ENCODE measurements at regions not wholly inside any gene's neighbourhood (a gene's known extent, or its start where the extent isn't known, plus 50 kb on each side); places are given as distances from the start of the nearest gene placed in this dataset.

GRCh38 chr2:142757111-142757510 is 120.4 kb upstream of the KYNU start:
- Histone ChIP-seq H2BK15ac (ENCODE audit: low read depth, low read length) (no peak overlapping the region), H3T11ph (ENCODE audit: low read length) (no peak overlapping the region), H4K20me1 (ENCODE audit: control insufficient read depth, insufficient read depth, insufficient read length) (no peaks in the 10 kb centered on the region), H3K23me2 (ENCODE audit: insufficient read length, low read depth, low read length, poor library complexity, severe bottlenecking) (no peaks in the 10 kb centered on the region), H3K27me3 (ENCODE audit: insufficient read depth, low read length) (no peaks in the 10 kb centered on the region), H3K9me3 (ENCODE audit: control insufficient read depth, low read depth, low read length) (no peaks in the 10 kb centered on the region), H3K27ac (ENCODE audit: insufficient read length, low read depth, low read length) (no peak overlapping the region), H3K4me2 (ENCODE audit: insufficient read depth, insufficient read length, low read length) (no peak overlapping the region), H2BK12ac (ENCODE audit: insufficient read length, low read depth, low read length) (no peak overlapping the region), H3K79me2 (ENCODE audit: insufficient read depth, low read length) (no peaks in the 10 kb centered on the region), H3K4ac (ENCODE audit: low read depth, low read length) (no peak overlapping the region), H2AK5ac (ENCODE audit: insufficient read length, low read length) (no peak overlapping the region), H2BK5ac (ENCODE audit: insufficient read length, low read length) (no peak overlapping the region), H2BK20ac (ENCODE audit: low read depth, low read length, poor library complexity, severe bottlenecking) (no peak overlapping the region), H3K79me1 (ENCODE audit: insufficient read depth, low read depth, low read length, poor library complexity, severe bottlenecking) (no peaks in the 10 kb centered on the region), H2AFZ (ENCODE audit: low read length) (no peak overlapping the region), H4K91ac (ENCODE audit: insufficient read length, low read depth, low read length) (no peak overlapping the region), H3K23ac (ENCODE audit: insufficient read length, low read depth, low read length) (no peak overlapping the region), H2BK120ac (ENCODE audit: low read depth, low read length, poor library complexity, severe bottlenecking) (no peak overlapping the region), H3K4me1 (ENCODE audit: insufficient read depth, low read length) (no peaks in the 10 kb centered on the region), H4K5ac (ENCODE audit: insufficient read length, low read depth, low read length) (no peak overlapping the region), H4K8ac (replicated peaks; ENCODE audit: insufficient read length, low read depth, low read length) (no peak overlapping the region), H3K9ac (ENCODE audit: extremely low read depth, insufficient read length, low read length) (no peak overlapping the region), H3K14ac (ENCODE audit: insufficient read depth, low read length) (no peak overlapping the region), H3K56ac (ENCODE audit: insufficient read length, low read depth, low read length) (no peak overlapping the region), H3K18ac (ENCODE audit: insufficient read length, low read depth, low read length) (no peak overlapping the region)
- no CpG with 5 or more reads among the region's 2 CpGs for WGBS (ENCODE audit: extremely low coverage, insufficient read length, low lambda C conversion rate)
- TF ChIP-seq, protein P1, sequence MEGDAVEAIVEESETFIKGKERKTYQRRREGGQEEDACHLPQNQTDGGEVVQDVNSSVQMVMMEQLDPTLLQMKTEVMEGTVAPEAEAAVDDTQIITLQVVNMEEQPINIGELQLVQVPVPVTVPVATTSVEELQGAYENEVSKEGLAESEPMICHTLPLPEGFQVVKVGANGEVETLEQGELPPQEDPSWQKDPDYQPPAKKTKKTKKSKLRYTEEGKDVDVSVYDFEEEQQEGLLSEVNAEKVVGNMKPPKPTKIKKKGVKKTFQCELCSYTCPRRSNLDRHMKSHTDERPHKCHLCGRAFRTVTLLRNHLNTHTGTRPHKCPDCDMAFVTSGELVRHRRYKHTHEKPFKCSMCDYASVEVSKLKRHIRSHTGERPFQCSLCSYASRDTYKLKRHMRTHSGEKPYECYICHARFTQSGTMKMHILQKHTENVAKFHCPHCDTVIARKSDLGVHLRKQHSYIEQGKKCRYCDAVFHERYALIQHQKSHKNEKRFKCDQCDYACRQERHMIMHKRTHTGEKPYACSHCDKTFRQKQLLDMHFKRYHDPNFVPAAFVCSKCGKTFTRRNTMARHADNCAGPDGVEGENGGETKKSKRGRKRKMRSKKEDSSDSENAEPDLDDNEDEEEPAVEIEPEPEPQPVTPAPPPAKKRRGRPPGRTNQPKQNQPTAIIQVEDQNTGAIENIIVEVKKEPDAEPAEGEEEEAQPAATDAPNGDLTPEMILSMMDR (conservative IDR thresholded peaks at IDR 0.05): no peak
- H3K9me3 Mint-ChIP-seq: peaks cover 0 to under 1% of the 10 kb centered on the region in 2 experiments; a peak in 1 of 5 replicates
- no peaks in the 10 kb centered on the region for H3K27me3 Mint-ChIP-seq (ENCODE audit: low read depth)
- no peak overlapping the region for H3K27ac Mint-ChIP-seq
- peaks cover 3 to 8% of the 10 kb centered on the region in 2 experiments; a peak in 3 of 4 replicates for H3K4me1 Mint-ChIP-seq
- no peaks in the 10 kb centered on the region for H3K36me3 Mint-ChIP-seq (ENCODE audit: insufficient read depth in 1 of 3, low read depth in 3 of 3)
- no peak overlapping the region for H3K4me3 Mint-ChIP-seq
- no peak for DNase-seq

Measured in H9 (cell line).